HG02678 (cell line): ENCODE measurements at regions not wholly inside any gene's neighbourhood (a gene's known extent, or its start where the extent isn't known, plus 50 kb on each side); places are given as distances from the start of the nearest gene placed in this dataset.
"Not testable (repeated sequence)": the region's sequence is repeated elsewhere in the genome, so short reads cannot be mapped to it uniquely, and the experiment has no call there.

Experiments used
- ATAC-seq: cut with Tn5 transposase; IDR thresholded peaks from one replicate; pipeline ENCODE4 v1.9.1; 2021; ENCODE audit warnings: mild to moderate bottlenecking, moderate library complexity; ENCODE audit not compliant: unreplicated experiment

DNA sequence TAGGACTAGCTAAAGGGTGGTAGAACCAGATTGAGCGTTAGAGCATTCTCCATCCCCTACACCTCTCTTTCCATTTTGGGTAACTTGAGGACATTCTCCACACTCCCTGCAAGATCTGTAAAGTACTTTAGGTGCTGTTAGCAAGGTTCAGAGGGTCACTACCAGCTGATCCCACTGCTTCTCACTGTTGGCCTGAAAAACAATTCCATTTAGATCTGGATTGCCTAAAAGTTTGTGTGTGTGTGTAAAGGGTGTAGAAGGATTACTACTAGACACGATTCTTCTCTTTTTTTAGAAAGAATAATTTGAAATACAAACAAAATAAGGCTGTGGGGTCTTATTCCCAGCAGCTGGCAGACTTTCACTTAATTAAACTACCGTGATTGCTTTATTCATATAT lies 95.1 kb upstream of the TMEM178A start:
- no peak for ATAC-seq

GRCh38 chr2:39571111-39571731 lies 94.5 kb upstream of the TMEM178A start:
- no peak for ATAC-seq

DNA sequence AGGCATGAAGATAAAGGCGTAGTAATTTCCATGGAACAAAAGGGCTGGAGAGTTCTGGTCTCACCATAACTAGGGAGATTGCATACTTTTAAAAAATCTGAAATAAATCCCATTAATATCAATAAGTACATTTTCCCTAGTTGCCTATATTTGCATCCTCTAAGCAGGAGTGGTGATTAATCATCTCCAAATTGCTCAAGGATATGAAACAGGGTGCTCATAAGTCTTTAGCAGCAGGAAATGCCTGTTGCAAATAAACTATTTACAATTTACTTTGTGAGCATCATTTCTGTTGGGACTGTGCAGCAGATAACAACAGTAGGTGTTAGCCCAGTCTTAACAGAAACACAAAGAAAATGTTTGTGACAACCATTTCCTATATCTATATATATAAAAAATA lies 92.4 kb upstream of the TMEM178A start:
- no peak for ATAC-seq

DNA sequence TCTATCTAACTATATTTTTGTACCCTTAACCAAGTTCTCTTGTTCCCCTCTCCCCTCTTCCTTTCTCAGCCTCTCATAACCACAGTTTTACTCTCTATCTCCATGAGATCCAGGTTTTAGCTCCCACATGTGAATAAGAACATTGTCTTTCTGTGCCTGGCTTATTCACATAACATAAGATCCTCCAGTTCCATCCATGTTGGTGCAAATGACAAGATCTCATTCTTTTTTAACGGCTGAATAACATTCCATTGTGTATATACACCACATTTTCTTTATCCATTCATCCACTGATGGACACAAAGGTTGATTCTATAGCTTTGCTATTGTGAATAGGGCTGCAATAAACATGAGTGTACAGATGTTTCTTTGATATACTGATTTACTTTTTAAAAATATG lies 83.9 kb upstream of the TMEM178A start:
- no peak for ATAC-seq

- ATAC-seq = no peak
Measured at GRCh38 chr2:39583213-39583612, 82.5 kb upstream of the TMEM178A start.

- no peak for ATAC-seq
Measured at GRCh38 chr2:39583781-39584180, 81.9 kb upstream of the TMEM178A start.

GRCh38 chr2:39584283-39584965 lies 81.3 kb upstream of the TMEM178A start:
- ATAC-seq = no peak

- ATAC-seq = not testable (repeated sequence)
Measured at GRCh38 chr2:39585531-39585930, 80.2 kb upstream of the TMEM178A start.

DNA sequence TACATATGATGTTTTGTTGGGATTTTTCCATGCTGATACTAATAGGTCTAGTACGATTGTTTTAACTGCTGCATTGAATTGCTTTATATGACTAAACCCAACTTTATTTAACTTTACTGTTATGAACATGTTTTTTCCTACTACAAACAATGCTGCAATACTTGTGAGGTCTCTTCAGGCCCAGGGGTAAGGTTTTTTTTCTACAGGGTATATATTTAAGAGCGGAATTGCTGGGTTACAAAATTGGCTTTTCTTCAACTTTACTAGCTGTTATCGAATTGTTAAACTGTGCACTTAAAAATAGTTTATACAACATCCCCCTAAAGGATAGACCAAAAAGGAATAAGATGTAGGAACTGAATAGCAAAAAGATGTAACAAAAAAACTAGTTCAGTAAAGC lies 78.5 kb upstream of the TMEM178A start:
- no peak for ATAC-seq

- ATAC-seq = no peak
Measured at GRCh38 chr2:39587641-39588040, 78.1 kb upstream of the TMEM178A start.

DNA sequence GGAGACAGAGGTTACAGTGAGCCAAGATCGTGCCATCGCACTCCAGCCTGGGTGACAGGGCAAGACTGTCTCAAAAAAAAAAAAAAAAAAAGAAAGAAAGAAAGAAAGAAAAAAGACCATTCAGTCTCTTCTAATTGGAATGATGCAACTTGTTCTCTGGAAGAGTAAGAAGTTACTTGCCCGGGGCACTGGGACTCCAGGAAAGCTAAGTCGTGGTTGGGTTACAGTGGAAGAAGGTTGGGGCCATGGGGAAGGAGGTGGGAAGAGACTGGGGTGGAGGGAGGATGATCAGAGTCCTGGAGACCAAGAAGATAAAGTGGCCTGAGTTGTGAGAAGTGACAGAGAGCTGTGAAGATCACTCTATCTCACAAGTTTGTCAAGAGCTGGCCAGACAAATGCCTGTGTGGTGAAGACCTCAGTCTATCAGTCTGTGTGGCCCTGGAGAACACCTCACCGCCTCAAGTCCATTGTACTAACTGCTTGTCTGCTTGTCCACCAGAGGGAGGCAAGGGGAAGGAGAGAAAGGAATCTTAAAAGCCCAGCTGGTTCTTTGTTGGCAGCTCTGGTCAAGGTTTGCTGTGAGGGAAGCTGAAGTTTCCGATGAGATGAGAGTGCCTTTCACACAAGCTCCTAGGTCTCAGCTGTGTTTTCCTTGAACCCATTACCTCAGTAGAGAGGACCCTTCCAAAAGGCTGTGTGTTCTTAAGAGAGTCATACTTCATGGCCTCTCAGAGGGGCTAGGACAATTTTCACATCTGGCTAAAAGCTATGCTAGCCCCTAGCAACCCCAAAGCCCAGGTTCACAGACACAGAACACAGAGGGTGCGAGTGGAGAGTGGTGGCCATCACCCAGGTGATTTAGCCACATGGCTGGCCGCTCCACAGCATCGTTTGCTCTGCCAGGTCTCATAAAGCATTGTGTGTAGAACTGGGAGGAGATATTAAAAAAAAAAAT lies 72.0 kb upstream of the TMEM178A start:
- no peak for ATAC-seq

DNA sequence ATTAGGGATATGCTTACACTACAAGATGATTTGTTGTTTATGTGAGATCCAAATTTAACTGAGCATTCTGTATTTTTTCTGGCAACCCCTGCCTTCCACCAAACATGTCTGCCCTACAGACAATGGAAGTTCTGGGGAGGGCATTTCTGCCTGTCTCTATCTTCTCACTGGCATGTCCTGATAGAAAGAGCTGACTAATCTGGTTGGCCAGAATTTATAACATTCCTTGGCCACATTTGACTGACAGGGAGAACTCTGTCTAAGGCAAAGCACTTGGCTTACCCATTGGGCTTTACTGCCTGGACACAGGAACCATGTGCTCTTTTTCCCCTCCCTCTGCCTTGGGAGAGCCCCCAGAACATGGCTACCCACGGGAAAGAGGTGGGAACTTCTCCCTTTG lies 70.6 kb upstream of the TMEM178A start:
- no peak for ATAC-seq

DNA sequence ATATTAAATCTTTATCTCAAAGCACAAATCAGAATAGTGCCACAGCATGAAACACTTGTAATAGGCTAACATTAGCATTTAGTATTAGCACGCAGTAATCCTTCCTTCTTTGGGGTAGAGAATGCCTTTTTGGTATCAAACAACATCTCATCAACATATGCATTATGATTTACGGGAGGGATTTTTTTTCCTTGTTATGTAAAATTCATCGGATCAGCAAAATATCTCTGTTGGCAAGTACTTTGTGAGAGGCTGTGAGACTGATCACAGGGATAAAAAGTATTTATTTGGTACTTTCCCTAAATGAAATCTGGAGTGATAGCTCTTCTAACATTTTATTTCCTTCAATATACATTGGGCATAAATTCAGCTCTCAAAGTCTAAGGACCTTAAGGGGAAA lies 68.4 kb upstream of the TMEM178A start:
- ATAC-seq = no peak

DNA sequence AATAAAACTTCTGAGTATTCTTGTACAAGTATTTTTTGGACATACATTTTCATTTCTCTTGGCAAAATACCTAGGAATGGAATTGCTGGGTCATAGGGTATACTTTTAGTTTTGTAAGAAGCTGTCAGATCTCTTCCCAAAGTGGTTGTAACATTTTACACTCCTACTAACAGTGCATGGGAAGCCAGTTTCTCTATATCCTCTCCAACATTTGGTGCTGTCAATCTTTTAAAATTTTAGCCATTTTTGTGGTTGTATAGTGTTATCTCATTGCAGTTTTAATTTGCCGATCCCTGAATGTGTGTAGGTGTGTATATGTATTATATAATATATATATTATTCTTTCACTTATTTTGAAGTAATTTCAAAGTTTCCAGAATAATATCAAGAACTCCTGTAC lies 63.1 kb upstream of the TMEM178A start:
- ATAC-seq = no peak

DNA sequence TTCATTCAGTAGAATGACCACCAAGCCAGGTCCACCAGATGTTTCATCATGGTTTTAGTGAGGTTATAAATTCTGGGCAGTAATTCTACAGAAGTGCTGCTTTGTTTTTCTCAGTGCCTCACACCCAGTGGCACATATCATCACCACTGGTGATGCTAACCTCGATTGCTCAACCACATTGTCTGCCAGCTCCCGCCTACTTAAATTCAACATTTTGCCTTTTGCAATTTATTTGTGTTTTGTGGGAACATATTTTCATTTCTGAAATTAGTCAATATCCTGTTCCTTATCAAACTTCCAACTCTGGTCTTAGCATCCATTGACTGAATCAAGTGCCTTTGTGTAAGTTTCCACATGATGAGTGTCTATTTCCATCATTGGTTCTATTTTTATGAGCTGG lies 62.3 kb upstream of the TMEM178A start:
- ATAC-seq = no peak

DNA sequence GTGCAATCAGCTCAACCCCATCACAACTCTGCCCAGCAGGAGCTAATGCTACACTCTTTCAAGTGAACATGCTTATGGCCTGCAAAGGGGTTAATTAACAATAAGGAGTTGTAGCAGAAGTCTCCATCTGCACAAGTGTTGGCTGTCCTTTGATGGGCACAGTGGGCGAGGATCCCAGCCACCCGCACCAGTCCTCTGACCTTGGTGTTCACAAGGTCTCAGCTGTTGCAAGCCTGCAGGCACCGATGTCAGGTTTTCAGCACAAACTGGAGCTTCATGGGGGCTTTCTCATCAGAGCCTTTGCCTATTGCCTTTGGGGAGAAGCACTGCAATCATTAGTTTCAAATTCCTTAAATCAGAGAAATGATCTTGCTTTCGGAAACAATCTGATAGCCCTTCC lies 60.9 kb upstream of the TMEM178A start:
- no peak for ATAC-seq

GRCh38 chr2:39606585-39606984 lies 59.1 kb upstream of the TMEM178A start:
- no peak for ATAC-seq

- no peak for ATAC-seq
Measured at GRCh38 chr2:39607538-39608262, 58.0 kb upstream of the TMEM178A start.

DNA sequence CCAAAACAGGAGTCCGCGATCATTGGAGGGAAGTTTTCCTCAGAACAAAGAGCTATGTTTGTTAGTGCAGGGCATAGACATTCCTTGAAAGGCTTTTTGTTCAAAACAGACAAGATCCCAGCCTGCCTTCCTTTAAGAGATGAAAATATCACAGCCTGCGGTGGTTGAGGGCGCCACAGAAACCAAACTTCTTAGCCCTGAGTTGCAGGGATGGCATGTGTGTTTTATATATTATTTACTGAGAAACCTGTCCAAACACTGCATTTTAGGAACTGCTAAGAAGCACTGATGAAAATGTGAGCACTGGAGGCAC lies 57.5 kb upstream of the TMEM178A start:
- no peak for ATAC-seq

GRCh38 chr2:39608686-39609441 lies 56.9 kb upstream of the TMEM178A start:
- no peak for ATAC-seq

DNA sequence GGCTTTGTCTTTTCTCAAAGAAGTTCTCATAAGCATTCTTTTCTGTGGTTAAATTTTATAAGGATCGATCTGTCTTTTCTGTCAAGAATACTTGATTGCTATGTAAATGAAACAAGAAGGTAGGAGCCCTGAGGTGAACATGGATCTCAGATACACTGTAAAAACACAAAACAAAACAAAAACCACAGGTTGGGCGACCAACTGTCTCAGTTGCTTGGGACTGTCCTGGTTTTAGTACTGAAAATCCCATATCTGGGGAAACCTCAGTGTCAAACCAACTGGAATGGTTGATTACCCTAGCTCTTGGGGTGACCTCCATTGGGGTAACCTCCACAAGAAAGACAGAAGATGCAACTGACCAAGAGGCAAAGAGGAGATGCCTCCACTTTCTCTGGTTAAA lies 55.8 kb upstream of the TMEM178A start:
- ATAC-seq = no peak
